ENCODE measurements at regions not wholly inside any gene's neighbourhood (a gene's known extent, or its start where the extent isn't known, plus 50 kb on each side); places are given as distances from the start of the nearest gene placed in this dataset.
A peak's percentile ranks its signal among the peaks of the same experiment; 100 is the strongest.
"Not testable (repeated sequence)": the region's sequence is repeated elsewhere in the genome, so short reads cannot be mapped to it uniquely, and the experiment has no call there.

DNA sequence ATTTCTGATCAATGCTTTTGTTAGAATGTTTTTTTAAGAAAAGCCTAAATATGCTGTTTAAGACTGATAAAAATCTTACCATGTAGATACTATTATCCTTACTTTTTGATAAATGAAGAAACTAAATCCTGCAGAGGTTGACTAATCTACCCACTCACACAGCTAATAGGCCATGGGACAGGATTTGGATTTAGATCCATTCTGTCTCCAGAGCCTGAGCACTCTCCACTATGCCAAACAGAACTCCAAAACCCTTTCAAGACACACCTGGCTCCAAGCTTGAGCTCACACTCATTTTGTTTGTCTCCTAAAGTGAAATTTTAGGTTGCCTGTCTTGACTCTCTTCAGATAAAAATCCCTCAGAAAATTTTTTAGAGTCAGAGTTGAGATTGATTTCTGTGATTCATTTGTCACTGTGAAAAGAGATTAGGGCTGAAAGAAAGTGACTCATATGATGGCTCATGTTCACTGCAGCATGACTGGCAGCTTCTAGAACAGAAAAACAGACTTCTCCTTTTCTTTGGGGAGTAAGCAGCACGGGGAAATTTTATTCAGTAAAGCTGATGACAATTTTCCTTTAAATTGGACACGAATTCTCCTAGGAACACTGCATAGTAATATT lies 132.3 kb upstream of the POT1 start:
- 23 to 34% (median 26%) methylated on average over 2 of the region's 2 CpGs for WGBS, 3 donors
- Histone ChIP-seq H3K27ac (no peak overlapping the region), H3K36me3 (ENCODE audit: insufficient read depth in 1 of 2, low read depth in 1 of 2) (no peaks in the 10 kb centered on the region), H3K4me1 (peaks cover 8% of the 10 kb centered on the region), H3K4me3 (no peak overlapping the region), H3K27me3 (ENCODE audit: insufficient read depth in 3 of 3, low read length in 2 of 3) (no peaks in the 10 kb centered on the region), H3K9me3 (no peaks in the 10 kb centered on the region)
- ATAC-seq (peak in 2 of 4 donors; percentile 53 to 75), DNase-seq (no peak)
- intact Hi-C loops (cut with DNase I) = no loop called here
- TF ChIP-seq, protein P1, sequence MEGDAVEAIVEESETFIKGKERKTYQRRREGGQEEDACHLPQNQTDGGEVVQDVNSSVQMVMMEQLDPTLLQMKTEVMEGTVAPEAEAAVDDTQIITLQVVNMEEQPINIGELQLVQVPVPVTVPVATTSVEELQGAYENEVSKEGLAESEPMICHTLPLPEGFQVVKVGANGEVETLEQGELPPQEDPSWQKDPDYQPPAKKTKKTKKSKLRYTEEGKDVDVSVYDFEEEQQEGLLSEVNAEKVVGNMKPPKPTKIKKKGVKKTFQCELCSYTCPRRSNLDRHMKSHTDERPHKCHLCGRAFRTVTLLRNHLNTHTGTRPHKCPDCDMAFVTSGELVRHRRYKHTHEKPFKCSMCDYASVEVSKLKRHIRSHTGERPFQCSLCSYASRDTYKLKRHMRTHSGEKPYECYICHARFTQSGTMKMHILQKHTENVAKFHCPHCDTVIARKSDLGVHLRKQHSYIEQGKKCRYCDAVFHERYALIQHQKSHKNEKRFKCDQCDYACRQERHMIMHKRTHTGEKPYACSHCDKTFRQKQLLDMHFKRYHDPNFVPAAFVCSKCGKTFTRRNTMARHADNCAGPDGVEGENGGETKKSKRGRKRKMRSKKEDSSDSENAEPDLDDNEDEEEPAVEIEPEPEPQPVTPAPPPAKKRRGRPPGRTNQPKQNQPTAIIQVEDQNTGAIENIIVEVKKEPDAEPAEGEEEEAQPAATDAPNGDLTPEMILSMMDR (IDR thresholded peaks at IDR 0.05) = no peak

GRCh38 chr7:125061083-125061745 lies 131.6 kb upstream of the POT1 start:
- H3K4me3 ChIP-seq; H3K27ac ChIP-seq; H3K27me3 ChIP-seq (ENCODE audit: insufficient read depth in 3 of 3, low read length in 2 of 3); H3K9me3 ChIP-seq; H3K4me1 ChIP-seq; H3K36me3 ChIP-seq (ENCODE audit: insufficient read depth in 1 of 2, low read depth in 1 of 2); ATAC-seq; intact Hi-C loops (cut with DNase I); DNase-seq: not testable (repeated sequence)
- WGBS, 3 donors = 49 to 60% (median 54%) methylated on average over 6 of the region's 6 CpGs

- intact Hi-C loops (cut with DNase I) = loop anchor here in 1 of 2 donors (10.0 kb wide), 1 partner anchor 615 kb away; no protein-coding TSS in a partner anchor
- DNase-seq = no peak
- H3K36me3 ChIP-seq (ENCODE audit: insufficient read depth in 1 of 2, low read depth in 1 of 2) = no peaks in the 10 kb centered on the region
- 31 to 35% (median 35%) methylated on average over 3 of the region's 3 CpGs for WGBS, 3 donors
- no peaks in the 10 kb centered on the region for H3K9me3 ChIP-seq
- no peaks in the 10 kb centered on the region for H3K27me3 ChIP-seq (ENCODE audit: insufficient read depth in 3 of 3, low read length in 2 of 3)
- H3K4me3 ChIP-seq = no peak overlapping the region
- TF ChIP-seq, protein P1 (IDR thresholded peaks at IDR 0.05) = no peak
- H3K27ac ChIP-seq = no peak overlapping the region
- peaks cover 8% of the 10 kb centered on the region for H3K4me1 ChIP-seq
- no peak for ATAC-seq
Observed at GRCh38 chr7:125059861-125060456, 130.3 kb upstream of the POT1 start.

GRCh38 chr7:125057963-125058362 lies 128.3 kb upstream of the POT1 start:
- WGBS, 3 donors = 44 to 59% (median 56%) methylated on average over 3 of the region's 3 CpGs
- Histone ChIP-seq H3K4me3 (no peak overlapping the region), H3K27ac (no peak overlapping the region), H3K36me3 (ENCODE audit: insufficient read depth in 1 of 2, low read depth in 1 of 2) (no peaks in the 10 kb centered on the region), H3K27me3 (ENCODE audit: insufficient read depth in 3 of 3, low read length in 2 of 3) (no peaks in the 10 kb centered on the region), H3K4me1 (peaks cover 8% of the 10 kb centered on the region), H3K9me3 (no peaks in the 10 kb centered on the region)
- no peak for DNase-seq
- intact Hi-C loops (cut with DNase I) = loop anchor here in 1 of 2 donors (10.0 kb wide), 1 partner anchor 617 kb away; no protein-coding TSS in a partner anchor
- TF ChIP-seq, protein P1 (IDR thresholded peaks at IDR 0.05) = no peak
- no peak for ATAC-seq

GRCh38 chr7:125055376-125055775 lies 125.8 kb upstream of the POT1 start:
- intact Hi-C loops (cut with DNase I) = loop anchor here in 1 of 2 donors (10.0 kb wide), 1 partner anchor 619 kb away; no protein-coding TSS in a partner anchor
- TF ChIP-seq, protein P1 (IDR thresholded peaks at IDR 0.05) = no peak

More at GRCh38 chr7:125055376-125055775, 125.8 kb upstream of the POT1 start:
- Histone ChIP-seq H3K27me3 (ENCODE audit: insufficient read depth in 3 of 3, low read length in 2 of 3) (no peaks in the 10 kb centered on the region), H3K4me1 (no peaks in the 10 kb centered on the region), H3K36me3 (ENCODE audit: insufficient read depth in 1 of 2, low read depth in 1 of 2) (no peaks in the 10 kb centered on the region), H3K27ac (no peak overlapping the region), H3K4me3 (no peak overlapping the region), H3K9me3 (no peaks in the 10 kb centered on the region)
- ATAC-seq = no peak
- DNase-seq = no peak
